T-helper 1 cell (primary cell): ENCODE measurements at regions not wholly inside any gene's neighbourhood (a gene's known extent, or its start where the extent isn't known, plus 50 kb on each side); places are given as distances from the start of the nearest gene placed in this dataset.
"Not testable (repeated sequence)": the region's sequence is repeated elsewhere in the genome, so short reads cannot be mapped to it uniquely, and the experiment has no call there.

Experiments
- DNase-seq, 5 donors: peaks; one replicate each; pipeline ENCODE4 v3.0.0-alpha.2; 2012 to 2020

DNA sequence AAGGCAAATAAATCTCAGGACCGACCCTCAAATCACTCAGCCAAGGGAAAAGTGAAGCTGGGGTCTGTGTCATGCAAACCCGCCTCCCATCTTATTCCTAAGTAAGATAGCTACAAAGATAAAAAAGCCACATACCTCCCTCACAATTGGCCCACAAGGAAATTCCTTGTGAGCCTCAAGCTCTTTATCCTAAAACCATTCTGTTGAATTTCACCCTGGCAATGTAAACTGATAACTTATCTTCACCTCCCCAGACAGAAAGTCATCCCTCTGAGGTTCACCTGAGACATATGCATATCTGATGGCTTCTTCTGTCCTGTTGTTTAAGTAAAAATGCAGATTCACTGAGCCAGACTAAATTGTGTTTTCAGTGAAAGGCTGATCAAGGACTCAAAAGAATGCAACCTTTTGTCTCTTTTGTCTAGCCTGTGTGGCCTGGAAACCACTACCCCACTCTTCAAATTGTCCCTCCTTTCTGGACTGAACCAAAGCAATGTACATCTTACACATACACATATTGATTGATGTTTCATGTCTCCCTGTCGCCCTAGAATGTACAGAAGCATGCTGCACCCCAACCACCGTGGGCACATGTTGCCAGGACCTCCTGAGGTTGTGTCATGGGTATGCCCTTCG is 91.3 kb downstream of the MFAP3L start:
- no peak for DNase-seq

DNA sequence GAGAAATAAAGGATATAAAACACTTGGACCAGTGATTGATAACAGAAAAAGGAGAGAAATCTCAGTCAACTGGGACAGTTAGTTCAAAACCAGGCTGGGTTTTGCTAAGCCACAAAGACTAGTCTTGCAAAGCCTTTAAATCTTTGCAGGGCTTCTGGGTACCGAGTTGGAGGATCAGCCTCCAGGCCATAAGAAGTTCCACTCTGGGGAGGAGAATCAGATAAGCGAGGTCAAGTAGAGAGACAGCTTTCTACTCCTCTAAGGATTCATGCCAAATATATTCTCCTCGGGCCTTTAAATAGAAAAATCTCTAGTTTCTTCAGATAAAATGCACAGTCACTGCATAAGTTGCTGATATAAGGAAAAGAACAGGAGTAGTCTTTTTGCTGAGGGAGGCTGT is 92.7 kb downstream of the MFAP3L start:
- no peak for DNase-seq

DNA sequence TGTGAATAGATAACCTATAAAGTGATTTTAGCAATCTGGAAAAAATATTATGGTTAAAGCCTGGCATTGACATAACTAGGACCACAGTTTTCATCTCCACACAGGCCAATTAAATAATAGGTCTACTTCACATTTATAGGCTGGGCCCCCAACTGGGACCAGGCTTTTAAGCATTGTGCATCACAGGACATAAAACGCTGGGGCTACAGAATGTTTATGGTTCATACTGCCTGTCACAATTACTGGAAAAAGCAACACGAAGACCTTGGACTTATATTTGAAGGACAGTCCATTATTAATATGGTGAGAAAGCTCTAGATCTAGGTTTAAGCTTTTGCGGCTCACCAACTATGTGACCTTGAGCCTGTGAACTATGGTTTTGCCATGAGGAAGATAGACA is 94.2 kb downstream of the MFAP3L start:
- no peak for DNase-seq

DNA sequence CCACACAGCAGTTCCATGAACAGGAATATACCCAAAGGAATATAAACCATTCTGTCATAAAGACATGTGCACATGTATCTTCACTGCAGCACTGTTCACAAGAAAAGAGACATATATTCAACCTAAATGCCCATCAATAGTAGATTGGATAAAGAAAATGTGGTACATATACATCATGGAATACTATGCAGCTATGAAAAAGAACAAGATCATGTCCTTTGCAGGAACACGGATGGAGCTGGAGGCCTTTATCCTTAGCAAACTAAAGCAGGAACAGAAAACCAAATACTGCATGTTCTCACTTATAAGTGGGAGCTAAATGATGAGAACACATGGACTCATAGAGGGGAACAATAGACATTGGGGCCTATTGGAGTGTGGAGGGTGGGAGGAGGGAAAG is 95.4 kb downstream of the MFAP3L start:
- not testable (repeated sequence) for DNase-seq

DNA sequence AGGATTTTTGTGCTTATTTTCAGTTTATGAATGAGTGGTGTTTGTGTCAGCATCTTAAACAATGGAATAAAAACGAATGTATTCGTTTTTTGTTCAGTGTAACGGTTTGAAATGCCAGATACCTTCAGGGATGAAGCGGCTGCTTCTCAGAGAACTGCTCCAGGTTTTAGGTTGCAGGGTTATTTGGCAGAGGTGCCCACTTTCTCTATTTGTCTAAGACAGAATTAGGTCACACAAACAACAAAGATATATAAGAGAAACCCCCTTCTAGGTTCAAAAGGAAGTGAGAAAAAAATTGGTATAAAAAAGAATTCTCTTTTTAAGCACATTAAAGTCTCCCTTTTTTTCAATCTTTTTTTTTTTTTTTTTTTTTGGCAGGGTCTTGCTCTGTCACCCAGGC is 98.9 kb downstream of the MFAP3L start:
- no peak for DNase-seq

DNA sequence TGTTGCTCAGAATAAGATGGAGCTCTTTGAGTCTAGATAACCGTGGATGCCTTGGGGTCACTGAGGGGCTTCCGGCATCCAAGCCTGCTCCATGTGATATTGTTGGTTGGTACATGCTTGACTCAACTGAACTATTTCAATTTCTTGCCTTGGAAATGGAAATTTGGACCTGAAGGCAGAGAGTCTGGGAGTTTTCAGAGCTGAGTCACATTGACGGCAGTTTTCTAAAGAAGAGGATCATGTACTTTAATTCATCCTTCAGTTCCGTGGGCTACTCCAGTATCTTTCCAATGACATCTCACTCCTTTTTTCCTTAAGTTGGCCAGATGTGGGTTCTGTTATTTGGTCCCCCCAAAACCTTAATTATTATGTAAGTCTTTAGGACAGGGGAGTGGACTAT is 100.5 kb downstream of the MFAP3L start:
- DNase-seq: no peak

DNA sequence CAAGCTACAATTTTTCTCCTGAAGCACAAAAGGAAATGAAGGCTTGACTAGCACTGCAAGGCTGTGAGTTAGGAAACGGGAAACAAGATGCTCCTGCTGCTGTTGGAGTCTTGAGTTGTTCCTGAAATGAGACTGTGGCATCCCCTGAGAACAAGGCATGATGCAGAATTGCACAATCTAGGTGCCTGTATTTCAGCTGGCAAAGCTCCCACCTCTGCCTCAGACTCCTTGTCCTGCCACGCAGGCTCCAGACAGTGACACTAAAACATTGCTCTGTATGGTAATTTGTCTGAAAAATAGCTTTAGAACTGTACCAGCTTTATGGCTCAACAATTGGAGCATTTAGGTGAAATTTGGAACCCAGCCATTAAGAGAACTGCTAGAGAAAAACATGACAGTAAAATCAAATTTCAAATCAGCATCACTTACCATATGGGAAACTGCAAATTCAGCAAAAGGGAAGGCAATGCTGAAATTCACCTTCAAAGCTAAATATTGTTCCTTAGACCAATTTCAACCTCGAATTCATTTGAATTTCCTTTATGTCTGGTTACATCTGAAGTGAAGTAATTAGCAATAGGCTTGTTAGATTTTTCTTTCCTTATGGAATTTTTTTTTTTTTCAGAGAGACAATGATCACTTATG is 103.4 kb downstream of the MFAP3L start:
- DNase-seq: no peak

DNA sequence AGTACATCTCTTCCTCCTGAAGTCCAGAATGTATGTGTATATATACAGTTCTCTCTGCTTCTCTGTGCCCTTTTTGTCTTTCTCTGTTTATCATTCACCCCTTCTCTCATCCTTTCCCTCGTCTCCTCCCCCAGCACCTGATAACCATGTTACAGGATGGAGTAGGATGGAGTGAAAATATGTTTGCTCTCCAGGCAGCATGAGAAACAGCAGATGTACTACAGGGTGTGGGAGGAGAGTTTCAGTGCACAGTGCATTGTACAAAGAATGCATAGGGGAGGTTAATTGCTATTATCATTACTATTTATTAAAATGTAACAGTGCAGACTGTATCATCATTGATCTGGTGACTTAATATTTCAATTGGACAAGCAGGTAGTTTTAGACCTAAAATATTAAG is 104.5 kb downstream of the MFAP3L start:
- no peak for DNase-seq

DNA sequence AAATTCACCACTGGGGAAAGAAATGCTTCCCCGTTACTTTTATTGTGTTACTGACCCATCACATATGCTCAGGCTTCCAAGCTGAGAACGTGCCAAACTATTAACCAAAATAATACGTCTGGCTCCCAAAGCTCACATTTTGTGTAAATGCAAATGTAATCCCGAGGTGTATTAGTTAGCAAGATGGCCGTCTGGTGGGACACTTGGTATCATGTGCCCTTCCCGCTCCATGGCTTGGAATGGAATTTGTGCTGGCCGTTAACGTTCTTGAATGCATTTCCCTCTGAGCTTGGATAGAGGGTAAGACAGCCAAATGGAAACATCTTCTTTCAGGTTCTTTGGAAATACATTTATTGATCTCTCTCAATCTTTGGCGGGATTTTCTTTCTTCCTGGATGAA is 105.0 kb downstream of the MFAP3L start:
- no peak for DNase-seq

DNA sequence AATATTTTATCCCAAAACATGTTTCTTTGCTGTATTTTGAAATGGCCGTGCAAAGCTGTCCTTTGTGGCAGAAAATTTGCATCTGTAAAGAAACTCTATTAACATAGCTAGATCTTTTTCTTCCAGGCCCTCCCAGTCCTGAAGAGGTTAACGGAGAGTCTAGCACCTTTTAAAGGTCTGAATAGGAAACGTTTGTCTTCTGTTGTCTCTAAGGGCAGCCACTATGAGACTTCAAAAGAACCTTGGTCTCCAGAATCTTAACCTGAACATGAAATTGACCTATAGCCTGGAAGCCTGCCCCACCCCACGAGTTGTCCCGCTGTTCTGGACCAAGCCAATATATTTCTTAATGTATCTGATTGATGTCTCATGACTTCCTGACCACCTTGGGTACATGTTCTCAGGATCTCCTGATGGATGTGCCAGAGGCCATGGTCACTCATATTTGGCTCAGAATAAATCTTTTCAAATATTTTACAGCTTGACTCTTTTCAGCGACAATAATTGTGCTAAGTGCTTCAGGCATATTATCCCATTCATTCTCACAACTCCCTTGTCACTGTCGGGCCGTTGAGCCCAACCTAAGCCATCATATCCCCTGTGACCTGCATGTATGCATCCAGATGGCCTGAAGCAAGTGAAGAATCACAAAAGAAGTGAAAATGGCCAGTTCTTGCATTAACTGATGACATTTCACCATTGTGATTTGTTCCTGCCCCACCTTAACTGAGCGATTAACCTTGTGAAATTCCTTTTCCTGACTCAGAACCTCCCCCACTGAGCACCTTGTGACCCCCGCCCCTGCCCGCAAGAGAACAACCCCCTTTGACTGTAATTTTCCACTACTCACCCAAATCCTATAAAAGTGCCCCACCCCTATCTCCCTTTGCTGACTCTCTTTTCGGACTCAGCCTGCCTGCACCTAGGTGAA is 106.7 kb downstream of the MFAP3L start:
- not testable (repeated sequence) for DNase-seq

DNA sequence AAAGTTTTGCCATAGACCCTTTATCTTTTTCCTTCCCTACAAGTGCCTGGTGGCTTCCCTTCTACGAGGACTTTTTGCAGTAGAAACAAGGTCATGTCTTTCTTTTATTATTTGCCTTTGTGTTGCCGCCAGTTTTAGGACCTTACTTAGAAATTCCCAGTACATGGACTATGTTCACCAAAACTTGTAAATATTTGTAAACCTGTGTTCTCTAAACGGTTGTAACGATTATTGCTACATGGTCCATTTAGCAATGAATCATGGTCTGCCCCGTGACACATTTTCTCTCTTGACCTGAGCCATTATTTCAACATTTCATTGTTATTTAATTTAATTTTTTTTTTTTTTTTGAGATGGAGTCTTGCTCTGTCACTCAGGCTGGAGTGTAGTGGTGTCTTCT is 110.7 kb downstream of the MFAP3L start:
- no peak for DNase-seq

DNA sequence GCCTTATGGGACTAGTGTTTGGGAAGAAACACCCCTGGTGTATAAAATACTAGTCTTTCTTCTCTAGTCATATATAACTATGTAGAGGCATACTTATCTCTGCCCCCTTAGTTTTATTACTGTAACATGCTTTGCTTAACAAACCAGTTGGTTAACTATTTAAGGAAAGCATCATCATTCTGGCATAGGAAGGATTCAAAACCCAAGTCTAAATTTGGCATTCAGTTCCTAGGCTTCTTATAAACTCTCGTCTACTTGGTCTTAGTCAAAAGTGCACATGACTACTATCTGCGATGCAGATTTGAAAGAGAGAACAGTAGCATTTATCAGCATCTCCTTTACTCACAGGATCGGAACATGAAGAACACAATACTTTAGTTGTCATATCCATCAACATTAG is 111.3 kb downstream of the MFAP3L start:
- DNase-seq: no peak

DNA sequence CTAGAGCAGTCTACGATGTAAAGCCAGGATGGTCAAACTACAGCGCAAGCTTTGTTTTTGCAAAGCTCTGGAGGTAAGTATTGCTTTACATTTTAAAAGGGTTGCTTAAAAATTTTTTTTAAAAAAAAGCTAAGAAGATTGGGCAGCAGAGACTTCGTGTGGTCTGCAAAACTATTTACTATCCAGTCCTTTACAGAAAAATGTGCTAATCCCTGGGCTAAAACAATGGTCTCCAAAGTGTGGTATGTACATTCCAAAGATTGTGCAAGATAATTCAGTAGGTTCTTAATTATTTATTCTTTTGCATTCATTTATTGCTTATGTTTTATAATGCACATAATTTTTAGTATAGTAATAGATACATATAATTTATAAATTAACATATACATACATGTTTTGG is 113.2 kb downstream of the MFAP3L start:
- no peak for DNase-seq

DNA sequence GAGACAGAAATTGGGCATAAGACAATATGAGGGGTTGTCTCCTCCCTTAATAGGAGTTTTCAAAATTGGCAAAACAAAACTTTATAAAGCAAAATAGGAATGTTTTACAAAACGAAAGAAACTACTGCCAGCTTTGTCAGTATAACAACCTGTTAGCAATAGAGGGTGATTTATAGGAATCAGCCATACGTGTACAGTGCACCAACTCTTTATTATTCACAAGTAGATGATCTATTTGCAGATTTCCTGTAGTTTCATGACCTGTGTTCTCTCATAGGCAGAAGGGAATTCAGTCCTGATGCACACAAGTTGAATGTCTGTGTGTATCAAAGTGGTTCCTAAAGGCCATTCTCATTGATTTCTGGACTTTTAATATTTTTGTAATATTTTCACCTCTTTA is 116.3 kb downstream of the MFAP3L start:
- no peak for DNase-seq

DNA sequence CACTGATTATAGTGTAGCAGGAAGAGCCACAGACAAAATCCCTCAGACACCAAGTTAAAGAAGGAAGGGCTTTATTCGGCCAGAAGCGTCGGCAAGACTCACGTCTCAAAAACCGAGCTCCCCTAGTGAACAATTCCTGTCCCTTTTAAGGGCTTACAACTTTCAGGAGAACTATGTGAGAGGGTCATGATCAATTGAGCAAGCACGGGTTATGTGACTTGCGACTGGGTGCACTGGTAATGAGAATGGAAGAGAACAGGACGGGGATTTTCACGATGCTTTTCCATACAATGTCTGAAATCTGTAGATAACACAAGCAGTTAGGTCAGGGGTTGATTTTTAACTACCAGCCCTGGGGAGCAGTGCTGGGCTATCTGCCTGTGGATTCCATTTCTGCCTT is 116.7 kb downstream of the MFAP3L start:
- DNase-seq: no peak

DNA sequence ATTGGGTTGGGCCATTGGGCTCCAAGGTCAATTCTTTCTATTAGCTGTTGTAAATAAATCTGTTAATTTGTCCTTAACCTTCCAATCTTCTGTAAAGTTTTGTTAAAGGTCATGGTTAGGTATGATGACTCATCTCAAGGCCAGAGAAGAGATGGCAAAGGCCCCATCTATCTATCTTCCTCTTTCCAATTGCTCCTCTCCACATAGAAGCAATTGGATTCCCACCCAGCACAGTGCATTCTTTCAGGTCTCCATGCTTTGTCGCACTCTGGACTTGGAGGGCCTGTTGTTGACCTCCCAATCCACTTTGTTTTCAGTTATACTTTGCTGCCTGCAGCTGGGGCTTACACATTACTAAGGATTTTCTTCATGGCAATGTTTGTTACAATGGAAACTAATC is 118.5 kb downstream of the MFAP3L start:
- no peak for DNase-seq

DNA sequence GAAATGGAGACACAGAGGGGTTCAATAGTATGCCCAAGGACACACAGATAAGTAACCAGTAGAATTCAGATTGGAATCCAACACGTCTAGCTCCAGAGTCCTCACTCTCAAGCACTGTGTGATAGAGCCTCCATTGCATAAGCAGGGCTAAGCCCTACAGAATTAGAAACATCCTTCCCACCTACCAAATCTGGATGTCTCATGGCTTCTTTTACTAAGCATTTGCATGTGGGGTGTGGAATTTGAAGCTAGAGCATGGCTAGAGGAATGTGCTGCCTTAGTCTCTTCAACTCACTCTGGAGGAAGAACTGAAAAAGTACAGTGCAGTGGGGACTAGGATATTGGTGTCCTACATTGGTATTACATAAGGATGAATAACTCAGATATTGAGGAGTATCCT is 119.4 kb downstream of the MFAP3L start:
- DNase-seq: no peak

DNA sequence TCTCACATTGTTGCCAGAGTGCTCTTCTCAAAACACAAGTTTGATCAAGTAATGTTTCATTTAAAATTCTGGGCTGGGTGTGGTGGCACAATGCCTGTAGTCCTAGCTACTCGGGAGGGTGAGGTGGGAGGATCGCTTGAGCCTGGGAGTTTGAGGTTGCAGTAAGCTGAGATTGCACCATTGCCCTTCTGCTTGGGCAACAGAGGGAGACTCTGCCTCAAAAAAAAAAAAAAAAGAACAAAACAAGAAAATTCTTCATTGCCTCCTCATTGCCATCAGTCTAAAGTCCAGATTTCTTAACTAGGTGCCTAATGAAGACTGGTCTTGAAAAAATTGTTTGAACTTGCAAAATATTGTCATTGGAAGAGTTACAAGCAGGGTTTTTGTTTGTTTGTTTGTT is 120.1 kb downstream of the MFAP3L start:
- DNase-seq: no peak

DNA sequence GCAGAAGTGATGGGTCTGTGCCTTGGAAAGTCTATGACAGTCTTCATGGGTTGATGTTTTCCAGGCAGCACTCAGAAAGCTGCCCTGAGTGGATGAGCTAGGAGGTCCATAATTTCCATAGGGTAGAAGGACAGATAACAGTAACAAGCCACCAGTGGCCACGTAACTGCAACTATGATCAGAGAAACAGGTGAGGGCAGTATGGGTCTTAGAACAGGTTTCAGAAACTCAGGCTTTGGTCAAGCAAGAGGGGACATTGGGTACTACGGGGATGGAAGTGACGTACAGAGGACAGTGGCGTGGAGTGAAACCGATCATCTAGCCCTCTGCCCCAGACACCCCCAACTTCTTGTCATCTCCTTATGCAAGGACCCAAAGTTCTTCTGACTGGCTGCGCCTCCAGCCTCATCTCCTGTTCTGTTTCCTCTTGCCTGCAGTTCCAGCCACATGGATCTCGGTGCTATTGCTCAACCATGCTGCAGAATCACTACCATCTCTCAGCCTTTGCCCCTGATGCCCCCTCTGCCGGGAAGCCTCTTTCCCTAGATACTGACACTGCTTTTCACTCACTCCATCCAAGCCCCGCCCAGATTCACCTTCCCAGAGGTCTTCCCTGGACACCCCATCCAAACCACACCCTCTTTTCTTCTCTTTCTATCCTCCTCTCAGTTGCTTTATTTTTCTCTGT is 123.4 kb downstream of the MFAP3L start:
- no peak for DNase-seq

DNA sequence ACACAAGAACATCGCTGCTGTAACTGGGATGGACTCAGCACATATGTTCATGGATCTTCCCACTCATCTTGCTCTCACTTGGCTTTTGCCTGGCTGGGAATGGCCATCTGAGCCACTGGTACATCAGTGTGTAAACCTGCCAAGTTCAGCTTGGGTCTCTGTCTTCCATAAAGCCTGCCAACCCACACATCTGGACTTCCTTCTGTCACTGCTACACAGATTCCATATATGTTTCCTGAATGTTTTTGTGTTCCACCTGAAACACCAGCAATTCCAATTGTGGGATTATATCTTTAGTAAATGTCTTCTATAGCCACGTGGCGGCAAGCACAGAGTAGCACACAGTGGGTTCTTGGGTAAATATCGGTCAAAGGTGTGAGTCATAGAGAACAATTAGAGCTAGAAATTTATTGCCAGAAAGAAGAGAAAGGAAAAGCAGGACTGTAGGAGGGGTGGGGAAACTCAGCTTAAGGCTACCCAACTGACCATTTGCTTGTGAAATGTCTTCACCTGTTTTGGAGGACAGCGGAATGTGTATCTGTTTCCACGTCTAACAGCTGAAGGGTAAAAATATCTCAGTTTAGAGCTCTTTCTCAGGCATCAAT is 125.9 kb downstream of the MFAP3L start:
- no peak for DNase-seq

DNA sequence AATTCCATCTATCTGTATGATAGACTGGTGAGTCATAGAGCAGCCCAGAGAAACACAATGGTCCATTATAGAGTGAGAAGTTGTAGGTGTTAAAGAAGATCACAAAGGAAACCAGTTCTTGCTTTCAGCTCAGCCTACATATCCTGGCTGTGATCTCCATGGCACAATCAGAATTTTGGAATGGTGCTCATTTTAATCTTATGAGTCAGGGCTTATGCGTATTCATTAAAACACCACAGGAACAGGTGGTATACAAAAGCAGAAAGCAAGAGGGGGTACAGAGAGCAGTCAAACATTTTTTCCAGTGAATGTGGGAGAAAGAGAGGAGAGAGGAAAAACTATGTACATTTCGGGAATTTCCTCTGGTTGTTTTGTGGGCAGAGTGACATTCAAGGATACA is 126.9 kb downstream of the MFAP3L start:
- no peak for DNase-seq

DNA sequence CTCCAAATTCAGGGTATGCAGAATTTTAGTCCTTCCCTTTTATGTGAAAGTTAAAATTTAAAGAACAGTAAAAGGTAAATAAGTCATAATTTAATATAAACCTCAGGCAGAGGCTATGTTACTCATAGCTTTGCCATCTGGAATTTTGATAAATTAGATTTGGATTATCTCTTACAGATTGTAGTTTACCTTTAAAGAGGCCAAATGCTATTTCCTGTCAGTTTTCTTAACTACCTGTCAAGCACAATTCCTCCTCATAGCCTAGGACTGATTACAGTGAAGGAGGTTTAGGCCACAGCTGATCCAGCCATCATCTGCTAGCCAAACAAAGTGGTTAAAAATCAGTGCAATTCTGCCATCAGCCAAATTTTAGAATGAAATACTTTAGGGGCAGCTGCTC is 128.1 kb downstream of the MFAP3L start:
- DNase-seq: no peak

DNA sequence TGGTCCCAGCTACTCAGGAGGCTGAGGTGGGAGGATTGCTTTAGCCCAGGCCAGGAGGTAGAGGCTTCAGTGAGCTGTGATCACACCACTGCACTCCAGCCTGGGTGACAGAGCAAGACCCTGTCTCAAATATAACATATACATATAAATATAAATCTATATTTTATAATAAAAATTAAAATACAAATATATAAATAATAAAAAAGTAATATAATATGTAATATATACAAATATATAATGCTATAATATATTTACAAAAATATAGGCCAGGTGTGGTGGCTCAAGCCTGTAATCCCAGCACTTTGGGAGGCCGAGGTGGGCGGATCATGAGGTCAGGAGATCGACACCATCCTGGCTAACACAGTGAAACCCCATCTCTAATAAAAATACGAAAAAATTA is 131.4 kb downstream of the MFAP3L start:
- not testable (repeated sequence) for DNase-seq
